HFFc6 (cell line): ENCODE measurements at regions not wholly inside any gene's neighbourhood (a gene's known extent, or its start where the extent isn't known, plus 50 kb on each side); places are given as distances from the start of the nearest gene placed in this dataset.

Source experiments
- DNase-seq: peaks from one replicate; pipeline ENCODE4 v3.0.0-alpha.2; 2018
- H3K27ac Mint-ChIP-seq: 2 replicates; pipeline ENCODE4 v1.8.0; 2020; ENCODE audit warnings: mild to moderate bottlenecking, mixed read lengths
- H3K27me3 Mint-ChIP-seq: 2 replicates; pipeline ENCODE4 v1.8.0; 2021; ENCODE audit warnings: mild to moderate bottlenecking, moderate library complexity, mixed read lengths; ENCODE audit not compliant: insufficient read depth
- H3K36me3 Mint-ChIP-seq: 2 replicates; pipeline ENCODE4 v1.8.0; 2021; ENCODE audit warnings: low read depth, mixed read lengths
- H3K4me1 Mint-ChIP-seq: 2 replicates; pipeline ENCODE4 v1.8.0; 2020; ENCODE audit warnings: low read depth, mixed read lengths
- H3K4me3 Mint-ChIP-seq: 2 replicates; pipeline ENCODE4 v1.8.0; 2020; ENCODE audit warnings: mild to moderate bottlenecking, moderate library complexity, mixed read lengths
- H3K9me3 Mint-ChIP-seq: 2 replicates; pipeline ENCODE4 v1.8.0; 2020; ENCODE audit warnings: mild to moderate bottlenecking, mixed read lengths
- TF ChIP-seq, protein P1 (sequence below): fragments of 200-600 bp; sonication (generic); IDR thresholded peaks from 2 replicates; pipeline ENCODE4 v1.5.0; 2021; ENCODE audit warnings: antibody characterized with exemption, mild to moderate bottlenecking

GRCh38 chr2:129911363-129912065 lies 68.0 kb upstream of the RAB6C start:
- Mint-ChIP-seq H3K4me3 (no peak overlapping the region), H3K36me3 (no peaks in the 10 kb centered on the region), H3K4me1 (no peaks in the 10 kb centered on the region), H3K27me3 (peaks cover 4% of the 10 kb centered on the region), H3K9me3 (no peaks in the 10 kb centered on the region; the same call in 1 of the 2 replicates), H3K27ac (no peak overlapping the region)
- DNase-seq, result no peak
- TF ChIP-seq, protein P1, sequence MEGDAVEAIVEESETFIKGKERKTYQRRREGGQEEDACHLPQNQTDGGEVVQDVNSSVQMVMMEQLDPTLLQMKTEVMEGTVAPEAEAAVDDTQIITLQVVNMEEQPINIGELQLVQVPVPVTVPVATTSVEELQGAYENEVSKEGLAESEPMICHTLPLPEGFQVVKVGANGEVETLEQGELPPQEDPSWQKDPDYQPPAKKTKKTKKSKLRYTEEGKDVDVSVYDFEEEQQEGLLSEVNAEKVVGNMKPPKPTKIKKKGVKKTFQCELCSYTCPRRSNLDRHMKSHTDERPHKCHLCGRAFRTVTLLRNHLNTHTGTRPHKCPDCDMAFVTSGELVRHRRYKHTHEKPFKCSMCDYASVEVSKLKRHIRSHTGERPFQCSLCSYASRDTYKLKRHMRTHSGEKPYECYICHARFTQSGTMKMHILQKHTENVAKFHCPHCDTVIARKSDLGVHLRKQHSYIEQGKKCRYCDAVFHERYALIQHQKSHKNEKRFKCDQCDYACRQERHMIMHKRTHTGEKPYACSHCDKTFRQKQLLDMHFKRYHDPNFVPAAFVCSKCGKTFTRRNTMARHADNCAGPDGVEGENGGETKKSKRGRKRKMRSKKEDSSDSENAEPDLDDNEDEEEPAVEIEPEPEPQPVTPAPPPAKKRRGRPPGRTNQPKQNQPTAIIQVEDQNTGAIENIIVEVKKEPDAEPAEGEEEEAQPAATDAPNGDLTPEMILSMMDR, result no peak

DNA sequence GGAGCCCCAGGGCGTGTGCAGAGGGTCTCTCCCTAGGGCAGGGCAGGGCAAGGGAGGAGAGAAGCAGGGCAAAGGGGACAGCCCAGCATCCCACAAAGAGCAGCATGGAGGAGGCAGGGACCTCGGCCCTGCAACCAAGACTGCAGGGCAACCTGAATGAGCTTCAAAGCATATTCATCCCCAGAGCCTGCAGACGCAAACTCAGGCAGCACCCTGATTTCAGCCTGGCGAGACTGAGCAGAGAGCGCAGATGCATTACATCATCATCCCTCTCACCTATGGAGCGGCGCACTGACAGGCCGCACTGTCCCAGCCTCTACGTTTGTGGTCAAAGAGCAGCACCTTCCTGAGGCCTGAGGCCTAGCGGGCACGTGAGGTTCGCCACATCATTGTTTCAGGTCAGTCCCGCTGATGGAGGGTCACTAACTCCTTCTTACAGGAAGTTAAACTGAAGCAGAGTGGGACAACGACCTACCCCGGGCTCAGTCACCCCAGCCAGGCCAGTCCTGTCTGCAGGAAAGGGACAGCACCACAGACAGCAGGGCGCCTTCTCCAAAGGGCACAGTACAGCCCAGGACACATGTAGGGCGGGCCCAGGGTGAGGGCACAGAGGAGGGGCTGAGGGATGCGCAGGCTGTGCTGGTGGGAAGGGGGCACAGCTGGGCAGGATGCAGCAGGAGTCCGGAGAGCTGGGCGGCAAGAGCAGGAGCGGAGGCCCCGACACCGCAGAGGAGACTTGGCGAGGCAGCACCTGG lies 67.2 kb upstream of the RAB6C start:
- no peak overlapping the region for H3K27ac Mint-ChIP-seq
- no peaks in the 10 kb centered on the region for H3K4me1 Mint-ChIP-seq
- no peak for DNase-seq
- H3K9me3 Mint-ChIP-seq, result peaks cover under 1% of the 10 kb centered on the region; the same call in 1 of the 2 replicates
- no peak overlapping the region for H3K4me3 Mint-ChIP-seq
- H3K27me3 Mint-ChIP-seq, result peaks cover 4% of the 10 kb centered on the region
- no peaks in the 10 kb centered on the region for H3K36me3 Mint-ChIP-seq
- TF ChIP-seq, protein P1, result no peak

- Mint-ChIP-seq H3K4me3 (no peak overlapping the region), H3K36me3 (no peaks in the 10 kb centered on the region; the same call in 1 of the 2 replicates), H3K4me1 (no peaks in the 10 kb centered on the region), H3K27me3 (peaks cover 4% of the 10 kb centered on the region), H3K9me3 (peaks cover 8% of the 10 kb centered on the region), H3K27ac (no peak overlapping the region)
- DNase-seq, result no peak
- TF ChIP-seq, protein P1, result no peak
These were observed 66.4 kb upstream of the RAB6C start for GRCh38 chr2:129912871-129913694.

DNA sequence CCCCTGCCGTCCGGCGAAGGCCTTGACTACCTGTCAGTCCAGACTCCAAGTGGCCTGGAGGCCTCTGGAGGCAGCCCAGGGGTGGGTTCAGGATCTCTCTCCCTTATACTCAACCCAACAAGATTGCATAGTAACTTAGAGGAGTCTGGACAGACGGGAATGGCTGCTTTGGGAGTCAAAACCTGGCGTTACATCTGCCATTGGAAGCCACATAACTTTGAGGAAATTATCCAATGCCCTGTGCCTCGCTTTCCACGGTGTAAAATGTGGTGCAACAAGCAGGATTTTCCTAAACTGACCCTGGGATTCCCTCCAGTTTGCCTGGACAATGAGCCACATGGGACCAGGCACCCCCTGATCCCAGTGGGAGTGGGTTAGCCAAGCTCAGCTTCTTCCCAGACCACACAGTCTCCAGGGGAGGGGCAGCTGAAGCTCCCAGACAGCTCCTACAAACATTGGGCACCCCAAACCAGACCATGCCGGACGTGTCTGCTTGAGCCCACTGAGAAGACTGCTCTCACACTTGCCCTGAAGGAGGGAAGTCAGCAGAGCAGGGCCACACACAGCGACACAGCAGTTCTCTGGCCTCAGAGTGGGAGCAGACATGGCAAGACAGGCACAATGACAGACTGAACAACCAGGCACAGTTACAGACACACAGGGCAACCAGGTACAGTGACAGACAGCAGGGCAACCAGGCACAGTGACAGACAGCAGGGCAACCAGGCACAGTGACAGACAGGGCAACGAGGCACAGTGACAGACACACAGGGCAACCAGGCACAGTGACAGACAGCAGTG lies 65.6 kb upstream of the RAB6C start:
- H3K27me3 Mint-ChIP-seq, result peaks cover 4% of the 10 kb centered on the region
- no peak overlapping the region for H3K4me3 Mint-ChIP-seq
- H3K4me1 Mint-ChIP-seq, result no peaks in the 10 kb centered on the region
- peaks cover 4% of the 10 kb centered on the region; the same call in 1 of the 2 replicates for H3K36me3 Mint-ChIP-seq
- TF ChIP-seq, protein P1, result no peak
- H3K9me3 Mint-ChIP-seq, result peaks cover 16% of the 10 kb centered on the region
- H3K27ac Mint-ChIP-seq, result no peak overlapping the region
- no peak for DNase-seq
